ENCODE measurements at regions not wholly inside any gene's neighbourhood (a gene's known extent, or its start where the extent isn't known, plus 50 kb on each side); places are given as distances from the start of the nearest gene placed in this dataset.

- TF ChIP-seq ZBTB46 (CRISPR knock-in tag; IDR thresholded peaks at IDR 0.05; ENCODE audit: borderline replicate concordance) (no peak), ZHX2 (IDR thresholded peaks at IDR 0.05; ENCODE audit: low read depth) (no peak), ZHX2 (CRISPR knock-in tag; IDR thresholded peaks at IDR 0.05; ENCODE audit: borderline replicate concordance) (no peak)
Observed at GRCh38 chr5:125508225-125508624, 761.8 kb upstream of the ZNF608 start (continued).

- CTCF ChIA-PET (ENCODE audit: low intra/inter-chr PET ratio, low total read pairs), result no interaction called here
- no peak for TF ChIP-seq NPAS2 (CRISPR knock-in tag; IDR thresholded peaks at IDR 0.05; ENCODE audit: borderline replicate concordance)
- no peak for ATAC-seq
- Histone ChIP-seq H3K4me3 (replicated peaks in 1 of 3; ENCODE audit: insufficient read depth in 1 of 3, low read depth in 2 of 3, low read length in 3 of 3) (no peak overlapping the region), H3K9me3 (ENCODE audit: low read length) (peaks cover 4% of the 10 kb centered on the region; the same call in 1 of the 2 replicates), H3K27me3 (ENCODE audit: control insufficient read depth in 1 of 2, insufficient read depth in 2 of 2, low read length in 2 of 2) (no peaks in the 10 kb centered on the region), H2AFZ (ENCODE audit: low read length) (no peak overlapping the region), H3K36me3 (replicated peaks in 1 of 2; ENCODE audit: control insufficient read depth in 1 of 2, insufficient read depth in 2 of 2, low read length in 2 of 2) (no peaks in the 10 kb centered on the region), H3K79me2 (ENCODE audit: insufficient read depth, low read length) (no peaks in the 10 kb centered on the region), H3K4me1 (ENCODE audit: insufficient read depth, low read length) (no peaks in the 10 kb centered on the region), H4K20me1 (ENCODE audit: insufficient read depth, low read length) (no peaks in the 10 kb centered on the region), H3K4me2 (ENCODE audit: low read depth, low read length) (no peak overlapping the region), H3K9ac (ENCODE audit: insufficient read depth, low read depth, low read length) (no peak overlapping the region), H3K27ac (ENCODE audit: extremely low read length, insufficient read depth, low read length) (no peak overlapping the region)
- DNase-seq (ENCODE audit: low spot score), result no peak
- no peak for FAIRE-seq
- in situ Hi-C loops (cut with HindIII; ENCODE audit: extremely low pct_ligation_motif_present, low pct_unique_long_range_greater_than_20kb) (no loop called here), intact Hi-C loops (cut with micrococcal nuclease; ENCODE audit: unreplicated experiment) (no loop called here)
- POLR2A ChIA-PET, result no interaction called here
- no TSS peak for BruUV-seq (replicated peaks)
Observed at GRCh38 chr5:125510651-125511050, 764.2 kb upstream of the ZNF608 start.

Data from HepG2 (cell line).